Progenitor cell of endocrine pancreas (in vitro differentiated cells): ENCODE measurements at regions not wholly inside any gene's neighbourhood (a gene's known extent, or its start where the extent isn't known, plus 50 kb on each side); places are given as distances from the start of the nearest gene placed in this dataset.

Experiments used
- DNase-seq: peaks from one replicate; pipeline ENCODE4 v3.0.0; 2021; ENCODE audit warnings: low spot score; ENCODE audit not compliant: unreplicated experiment
- H3K27ac Mint-ChIP-seq: 2 replicates; pipeline ENCODE4 v1.8.0; 2021; ENCODE audit warnings: mild to moderate bottlenecking, moderate library complexity, mixed read lengths
- H3K27me3 Mint-ChIP-seq: 2 replicates; pipeline ENCODE4 v1.8.0; 2021; ENCODE audit warnings: mixed read lengths
- H3K36me3 Mint-ChIP-seq: 2 replicates; pipeline ENCODE4 v1.8.0; 2022; ENCODE audit warnings: mixed read lengths; ENCODE audit not compliant: insufficient read depth
- H3K4me1 Mint-ChIP-seq: 2 replicates; pipeline ENCODE4 v1.8.0; 2021; ENCODE audit warnings: low read depth, mixed read lengths
- H3K4me3 Mint-ChIP-seq: 2 replicates; pipeline ENCODE4 v1.8.0; 2021; ENCODE audit warnings: low read depth, mild to moderate bottlenecking, moderate library complexity, mixed read lengths
- H3K9me3 Mint-ChIP-seq: 2 replicates; pipeline ENCODE4 v1.8.0; 2021; ENCODE audit warnings: low read depth, mixed read lengths
- CTCF ChIP-seq: fragments of 200-600 bp; sonication (generic); IDR thresholded peaks from one replicate; pipeline ENCODE4 v1.5.0; 2021; ENCODE audit warnings: antibody characterized with exemption, mild to moderate bottlenecking; ENCODE audit not compliant: unreplicated experiment

GRCh38 chr2:240209493-240209892 is 69.0 kb upstream of the OTOS start:
- Mint-ChIP-seq H3K36me3 (no peaks in the 10 kb centered on the region), H3K27me3 (peaks cover 6% of the 10 kb centered on the region), H3K27ac (no peak overlapping the region), H3K9me3 (no peaks in the 10 kb centered on the region), H3K4me1 (no peaks in the 10 kb centered on the region), H3K4me3 (no peak overlapping the region)
- TF ChIP-seq CTCF = no peak
- no peak for DNase-seq

- H3K27me3 Mint-ChIP-seq = no peaks in the 10 kb centered on the region
- TF ChIP-seq CTCF = no peak
- H3K4me3 Mint-ChIP-seq = no peak overlapping the region
- no peaks in the 10 kb centered on the region for H3K36me3 Mint-ChIP-seq
- DNase-seq = no peak
- H3K9me3 Mint-ChIP-seq = no peaks in the 10 kb centered on the region
- H3K27ac Mint-ChIP-seq = no peak overlapping the region
- no peaks in the 10 kb centered on the region for H3K4me1 Mint-ChIP-seq
Observed at GRCh38 chr2:240210198-240210965, 69.9 kb upstream of the OTOS start.

GRCh38 chr2:240211096-240211495 is 70.6 kb upstream of the OTOS start:
- no peak overlapping the region for H3K27ac Mint-ChIP-seq
- H3K4me1 Mint-ChIP-seq = no peaks in the 10 kb centered on the region
- H3K27me3 Mint-ChIP-seq = no peaks in the 10 kb centered on the region
- TF ChIP-seq CTCF = no peak
- no peak overlapping the region for H3K4me3 Mint-ChIP-seq
- H3K9me3 Mint-ChIP-seq = no peaks in the 10 kb centered on the region
- no peak for DNase-seq
- H3K36me3 Mint-ChIP-seq = no peaks in the 10 kb centered on the region

GRCh38 chr2:240211598-240212424 is 71.4 kb upstream of the OTOS start:
- Mint-ChIP-seq H3K27ac (no peak overlapping the region), H3K4me3 (no peak overlapping the region), H3K36me3 (no peaks in the 10 kb centered on the region), H3K9me3 (no peaks in the 10 kb centered on the region), H3K27me3 (no peaks in the 10 kb centered on the region), H3K4me1 (no peaks in the 10 kb centered on the region)
- no peak for TF ChIP-seq CTCF
- DNase-seq = no peak

- no peaks in the 10 kb centered on the region for H3K27me3 Mint-ChIP-seq
- no peak overlapping the region for H3K27ac Mint-ChIP-seq
- no peaks in the 10 kb centered on the region for H3K9me3 Mint-ChIP-seq
- no peak for TF ChIP-seq CTCF
- no peaks in the 10 kb centered on the region for H3K36me3 Mint-ChIP-seq
- H3K4me1 Mint-ChIP-seq = no peaks in the 10 kb centered on the region
- no peak for DNase-seq
- no peak overlapping the region for H3K4me3 Mint-ChIP-seq
Observed at GRCh38 chr2:240212425-240213225, 72.2 kb upstream of the OTOS start.
